ENCODE measurements at regions not wholly inside any gene's neighbourhood (a gene's known extent, or its start where the extent isn't known, plus 50 kb on each side); places are given as distances from the start of the nearest gene placed in this dataset.

DNA sequence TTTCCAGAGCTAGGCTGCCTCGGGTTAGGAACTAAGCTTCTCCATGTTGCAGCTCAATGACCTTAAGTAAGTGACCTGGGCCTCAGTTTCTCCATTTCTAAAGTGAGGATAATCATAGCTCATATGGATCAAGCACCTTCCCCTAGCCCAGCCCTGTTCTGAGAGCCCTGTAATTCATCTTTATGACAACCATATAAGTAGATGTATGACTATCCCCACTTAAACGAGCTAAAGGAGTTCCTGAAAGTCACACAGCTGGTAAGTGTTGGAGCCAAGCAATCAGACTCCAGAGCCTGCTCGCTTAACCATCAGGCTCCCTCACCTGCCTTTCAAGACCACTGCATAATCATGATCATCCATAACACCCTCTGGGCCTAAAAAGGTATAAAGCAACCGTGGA lies 135.4 kb downstream of the SP3 start:
- no peaks in the 10 kb centered on the region for H3K4me1 ChIP-seq (ENCODE audit: control insufficient read depth, low read length)
- H3K4me3 ChIP-seq (ENCODE audit: low read length) = no peak overlapping the region
- no peaks in the 10 kb centered on the region for H3K79me2 ChIP-seq (ENCODE audit: control insufficient read depth, low read length)
- no peaks in the 10 kb centered on the region for H3K9me2 ChIP-seq (replicated peaks; ENCODE audit: control insufficient read depth, low read length)
- peaks cover 5% of the 10 kb centered on the region; the same call in 1 of the 2 replicates for H3K27me3 ChIP-seq (ENCODE audit: control insufficient read depth, low read length)
- TF ChIP-seq, protein P1, sequence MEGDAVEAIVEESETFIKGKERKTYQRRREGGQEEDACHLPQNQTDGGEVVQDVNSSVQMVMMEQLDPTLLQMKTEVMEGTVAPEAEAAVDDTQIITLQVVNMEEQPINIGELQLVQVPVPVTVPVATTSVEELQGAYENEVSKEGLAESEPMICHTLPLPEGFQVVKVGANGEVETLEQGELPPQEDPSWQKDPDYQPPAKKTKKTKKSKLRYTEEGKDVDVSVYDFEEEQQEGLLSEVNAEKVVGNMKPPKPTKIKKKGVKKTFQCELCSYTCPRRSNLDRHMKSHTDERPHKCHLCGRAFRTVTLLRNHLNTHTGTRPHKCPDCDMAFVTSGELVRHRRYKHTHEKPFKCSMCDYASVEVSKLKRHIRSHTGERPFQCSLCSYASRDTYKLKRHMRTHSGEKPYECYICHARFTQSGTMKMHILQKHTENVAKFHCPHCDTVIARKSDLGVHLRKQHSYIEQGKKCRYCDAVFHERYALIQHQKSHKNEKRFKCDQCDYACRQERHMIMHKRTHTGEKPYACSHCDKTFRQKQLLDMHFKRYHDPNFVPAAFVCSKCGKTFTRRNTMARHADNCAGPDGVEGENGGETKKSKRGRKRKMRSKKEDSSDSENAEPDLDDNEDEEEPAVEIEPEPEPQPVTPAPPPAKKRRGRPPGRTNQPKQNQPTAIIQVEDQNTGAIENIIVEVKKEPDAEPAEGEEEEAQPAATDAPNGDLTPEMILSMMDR (IDR thresholded peaks at IDR 0.05; ENCODE audit: low read depth, low read length, poor library complexity, severe bottlenecking) = no peak
- TF ChIP-seq EZH2phosphoT487 (IDR thresholded peaks at IDR 0.05; ENCODE audit: borderline replicate concordance, low read length) = no peak
- no peak overlapping the region for H3K4me2 ChIP-seq (ENCODE audit: low read length)
- H3F3A ChIP-seq (ENCODE audit: control insufficient read depth, insufficient read depth) = no peaks in the 10 kb centered on the region
- H3K27ac ChIP-seq (ENCODE audit: low read depth, low read length) = no peak overlapping the region
- H4K20me1 ChIP-seq (ENCODE audit: control insufficient read depth, insufficient read depth, low read depth, low read length) = no peaks in the 10 kb centered on the region
- H3K36me3 ChIP-seq (ENCODE audit: control insufficient read depth, low read length) = no peaks in the 10 kb centered on the region
- H3K9me3 ChIP-seq (ENCODE audit: control insufficient read depth, insufficient read depth, low read length) = no peaks in the 10 kb centered on the region

DNA sequence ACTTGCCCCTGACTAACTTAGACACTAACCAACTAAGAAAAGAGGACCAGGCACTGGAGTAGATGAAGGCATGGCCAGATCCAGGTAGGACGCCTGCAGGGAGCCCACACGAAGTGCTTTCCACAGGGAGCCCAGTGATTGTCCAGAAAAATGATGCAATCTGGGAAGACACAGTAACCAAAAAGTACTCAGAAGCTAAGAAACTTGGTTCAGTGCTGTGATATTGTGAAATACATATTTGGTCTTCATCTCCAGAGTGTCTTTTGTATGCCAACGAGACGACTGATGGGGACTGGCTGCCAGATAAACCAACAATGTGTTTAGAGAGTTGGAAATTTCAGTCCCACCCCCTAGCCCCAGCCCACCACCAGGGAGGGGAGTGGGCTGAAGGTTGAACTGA lies 135.0 kb downstream of the SP3 start:
- Histone ChIP-seq H3K79me2 (ENCODE audit: control insufficient read depth, low read length) (no peaks in the 10 kb centered on the region), H3K36me3 (ENCODE audit: control insufficient read depth, low read length) (no peaks in the 10 kb centered on the region), H3K4me2 (ENCODE audit: low read length) (no peak overlapping the region), H3K27ac (ENCODE audit: low read depth, low read length) (no peak overlapping the region), H3K9me3 (ENCODE audit: control insufficient read depth, insufficient read depth, low read length) (no peaks in the 10 kb centered on the region), H3K4me1 (ENCODE audit: control insufficient read depth, low read length) (no peaks in the 10 kb centered on the region), H3F3A (ENCODE audit: control insufficient read depth, insufficient read depth) (no peaks in the 10 kb centered on the region), H3K27me3 (ENCODE audit: control insufficient read depth, low read length) (peaks cover 4% of the 10 kb centered on the region; the same call in 1 of the 2 replicates), H3K9me2 (replicated peaks; ENCODE audit: control insufficient read depth, low read length) (no peaks in the 10 kb centered on the region), H4K20me1 (ENCODE audit: control insufficient read depth, insufficient read depth, low read depth, low read length) (no peaks in the 10 kb centered on the region), H3K4me3 (ENCODE audit: low read length) (no peak overlapping the region)
- TF ChIP-seq, protein P1 (IDR thresholded peaks at IDR 0.05; ENCODE audit: low read depth, low read length, poor library complexity, severe bottlenecking) = no peak
- no peak for TF ChIP-seq EZH2phosphoT487 (IDR thresholded peaks at IDR 0.05; ENCODE audit: borderline replicate concordance, low read length)

DNA sequence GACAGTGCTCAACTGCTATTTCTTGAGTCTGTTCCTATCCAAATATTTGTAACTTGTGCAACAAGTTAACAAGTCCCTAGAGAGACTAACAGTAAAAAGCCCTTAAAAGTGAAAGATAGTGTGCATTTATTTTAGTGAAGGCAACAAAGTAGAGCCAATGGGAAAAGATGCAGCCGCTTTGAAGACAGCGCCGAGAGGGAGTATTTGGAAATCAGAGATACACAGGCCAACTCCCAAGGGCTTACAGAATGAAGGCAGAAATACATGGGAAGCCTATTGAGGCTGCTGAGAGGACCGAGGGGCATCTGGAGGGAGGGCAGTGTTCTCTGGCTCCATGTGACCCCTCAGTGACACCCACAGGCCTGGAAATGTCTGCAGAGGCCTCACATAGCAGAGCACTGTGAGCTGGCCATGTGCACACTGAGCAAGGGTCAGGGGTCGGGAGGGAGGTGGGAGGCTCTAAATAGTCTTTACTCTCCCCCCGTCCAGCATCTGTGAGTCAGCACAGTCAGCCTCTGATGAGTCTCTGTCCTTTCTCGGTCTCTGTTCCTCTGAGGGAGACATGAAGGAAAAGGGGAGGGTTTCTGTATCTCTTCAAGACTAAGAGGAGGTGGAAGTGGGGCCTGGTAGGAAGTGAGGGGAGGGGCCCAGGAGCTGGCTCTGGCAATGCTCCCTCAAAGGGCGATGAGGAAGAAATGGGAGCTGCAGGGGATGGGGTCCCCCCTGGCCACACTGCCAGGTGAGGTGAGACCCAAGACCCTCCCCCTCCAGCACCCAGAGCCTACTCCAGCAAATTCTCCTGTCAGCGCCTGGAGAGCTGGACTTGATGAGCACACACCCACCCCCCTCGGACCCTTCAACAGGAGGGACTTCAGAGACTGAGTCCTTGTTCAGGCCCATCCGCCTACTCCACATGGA lies 133.6 kb downstream of the SP3 start:
- H3K79me2 ChIP-seq (ENCODE audit: control insufficient read depth, low read length) = no peaks in the 10 kb centered on the region
- H3K4me1 ChIP-seq (ENCODE audit: control insufficient read depth, low read length) = no peaks in the 10 kb centered on the region
- no peaks in the 10 kb centered on the region for H3K36me3 ChIP-seq (ENCODE audit: control insufficient read depth, low read length)
- no peak overlapping the region for H3K4me2 ChIP-seq (ENCODE audit: low read length)
- no peaks in the 10 kb centered on the region for H3K9me3 ChIP-seq (ENCODE audit: control insufficient read depth, insufficient read depth, low read length)
- H3K4me3 ChIP-seq (ENCODE audit: low read length) = no peak overlapping the region
- H3F3A ChIP-seq (ENCODE audit: control insufficient read depth, insufficient read depth) = no peaks in the 10 kb centered on the region
- no peaks in the 10 kb centered on the region for H4K20me1 ChIP-seq (ENCODE audit: control insufficient read depth, insufficient read depth, low read depth, low read length)
- H3K9me2 ChIP-seq (replicated peaks; ENCODE audit: control insufficient read depth, low read length) = no peaks in the 10 kb centered on the region
- no peak overlapping the region for H3K27ac ChIP-seq (ENCODE audit: low read depth, low read length)
- no peaks in the 10 kb centered on the region; the same call in 1 of the 2 replicates for H3K27me3 ChIP-seq (ENCODE audit: control insufficient read depth, low read length)
- TF ChIP-seq, protein P1 (IDR thresholded peaks at IDR 0.05; ENCODE audit: low read depth, low read length, poor library complexity, severe bottlenecking) = no peak
- no peak for TF ChIP-seq EZH2phosphoT487 (IDR thresholded peaks at IDR 0.05; ENCODE audit: borderline replicate concordance, low read length)
